ENCODE measurements at regions not wholly inside any gene's neighbourhood (a gene's known extent, or its start where the extent isn't known, plus 50 kb on each side); places are given as distances from the start of the nearest gene placed in this dataset.
"Not testable (repeated sequence)": the region's sequence is repeated elsewhere in the genome, so short reads cannot be mapped to it uniquely, and the experiment has no call there.

DNA sequence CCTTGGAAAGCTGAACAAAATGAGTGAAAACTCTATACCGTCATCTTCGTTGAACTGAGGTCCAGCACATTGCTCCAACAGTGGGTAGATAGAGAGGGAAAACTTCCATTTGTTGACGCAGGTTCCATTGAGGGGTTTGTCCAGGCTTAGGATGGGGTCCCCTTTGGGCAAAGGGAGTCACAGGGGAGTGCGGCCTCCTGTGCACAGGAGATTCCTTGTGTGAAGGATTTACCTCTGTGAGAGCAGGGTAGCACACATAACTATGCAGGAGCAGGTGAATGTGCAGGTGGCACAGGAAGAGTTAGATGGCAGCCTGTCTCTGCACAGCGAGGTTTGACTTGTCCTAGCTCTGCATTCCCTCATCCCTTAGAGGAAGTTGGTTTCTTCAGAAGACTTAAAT lies 139.3 kb downstream of the SNRPN start:
- H3K4me3 ChIP-seq: no peak overlapping the region
- in situ Hi-C loops (cut with MboI): no loop called here
- WGBS, 2 experiments (ENCODE audit: low coverage in 1 of 2, low lambda C conversion rate in 2 of 2, missing lambda C conversion rate in 2 of 2): 66 to 75% methylated on average over 5 of the region's 5 CpGs
- no peaks in the 10 kb centered on the region for H3F3A ChIP-seq (ENCODE audit: insufficient read depth)
- H3K4me1 ChIP-seq (ENCODE audit: insufficient read depth): no peaks in the 10 kb centered on the region
- no peaks in the 10 kb centered on the region for H3K79me2 ChIP-seq (ENCODE audit: insufficient read depth)
- no peak overlapping the region for H3K9ac ChIP-seq
- no peak for DNase-seq
- no peak overlapping the region for H2AFZ ChIP-seq
- no peaks in the 10 kb centered on the region for H3K27me3 ChIP-seq (replicated peaks; ENCODE audit: insufficient read depth)
- H3K9me2 ChIP-seq (ENCODE audit: insufficient read depth): no peaks in the 10 kb centered on the region
- H3K4me2 ChIP-seq (ENCODE audit: unreplicated experiment): no peak overlapping the region
- peaks cover 6% of the 10 kb centered on the region; the same call in 1 of the 2 replicates for H3K36me3 ChIP-seq (ENCODE audit: low read depth)
- no peaks in the 10 kb centered on the region for H4K20me1 ChIP-seq (ENCODE audit: insufficient read depth)
- H3K27ac ChIP-seq: no peak overlapping the region
- H3K9me3 ChIP-seq (ENCODE audit: low read depth): no peaks in the 10 kb centered on the region
- TF ChIP-seq EZH2phosphoT487 (IDR thresholded peaks at IDR 0.05; ENCODE audit: insufficient read depth, low read depth): no peak
- no peak for TF ChIP-seq EZH2 (IDR thresholded peaks at IDR 0.05; ENCODE audit: insufficient read depth, poor library complexity, severe bottlenecking)

DNA sequence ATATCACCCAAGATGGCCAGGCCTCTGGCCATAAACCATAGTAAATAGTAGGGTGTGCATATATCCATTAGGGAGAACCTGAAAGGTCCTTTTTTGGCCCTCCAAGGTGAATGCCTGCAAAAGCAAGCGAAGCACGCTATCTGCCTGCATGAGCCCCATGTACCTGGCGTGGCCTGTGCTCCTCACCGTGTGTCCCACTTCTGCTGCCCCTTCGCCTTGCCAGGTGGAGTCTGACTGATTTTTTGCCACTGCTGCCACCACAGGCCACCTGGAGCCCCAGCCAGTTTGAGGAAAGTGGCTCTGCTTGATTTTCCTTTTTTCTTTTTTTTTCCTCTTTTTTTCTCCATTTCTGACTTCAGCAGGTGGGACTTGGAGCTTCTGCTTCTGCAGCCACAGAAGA lies 139.7 kb downstream of the SNRPN start:
- H3K9me2 ChIP-seq (ENCODE audit: insufficient read depth): no peaks in the 10 kb centered on the region
- no peak overlapping the region for H2AFZ ChIP-seq
- H3K4me2 ChIP-seq (ENCODE audit: unreplicated experiment): no peak overlapping the region
- TF ChIP-seq EZH2phosphoT487 (IDR thresholded peaks at IDR 0.05; ENCODE audit: insufficient read depth, low read depth) (no peak), EZH2 (IDR thresholded peaks at IDR 0.05; ENCODE audit: insufficient read depth, poor library complexity, severe bottlenecking) (no peak)
- H3K27me3 ChIP-seq (replicated peaks; ENCODE audit: insufficient read depth): no peaks in the 10 kb centered on the region
- no peaks in the 10 kb centered on the region for H3K9me3 ChIP-seq (ENCODE audit: low read depth)
- no peaks in the 10 kb centered on the region for H3F3A ChIP-seq (ENCODE audit: insufficient read depth)
- DNase-seq: no peak
- no peak overlapping the region for H3K9ac ChIP-seq
- H4K20me1 ChIP-seq (ENCODE audit: insufficient read depth): no peaks in the 10 kb centered on the region
- WGBS, 2 experiments (ENCODE audit: low coverage in 1 of 2, low lambda C conversion rate in 2 of 2, missing lambda C conversion rate in 2 of 2): 45 to 55% methylated on average over 5 of the region's 5 CpGs
- in situ Hi-C loops (cut with MboI): no loop called here
- H3K27ac ChIP-seq: no peak overlapping the region
- H3K36me3 ChIP-seq (ENCODE audit: low read depth): peaks cover 8% of the 10 kb centered on the region; the same call in 1 of the 2 replicates
- no peaks in the 10 kb centered on the region for H3K4me1 ChIP-seq (ENCODE audit: insufficient read depth)
- no peak overlapping the region for H3K4me3 ChIP-seq
- no peaks in the 10 kb centered on the region for H3K79me2 ChIP-seq (ENCODE audit: insufficient read depth)

DNA sequence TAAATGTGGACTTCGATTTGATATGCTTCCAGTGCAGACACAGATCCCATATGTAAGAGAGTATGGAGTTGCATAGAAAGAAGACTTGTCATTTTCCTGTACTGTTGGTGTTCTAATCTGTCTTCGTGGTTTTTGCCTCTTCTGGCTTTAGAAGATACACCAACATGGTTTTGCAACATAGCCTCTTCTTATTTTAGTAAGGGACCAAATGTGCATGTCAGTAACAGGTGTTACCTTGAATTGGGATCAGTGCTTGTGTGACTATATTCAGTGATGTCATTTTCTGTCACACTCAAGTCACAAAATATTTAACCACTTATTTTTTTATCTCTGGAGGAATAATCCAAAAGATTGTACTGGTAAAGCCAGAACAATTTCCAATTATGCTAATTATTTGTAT lies 140.4 kb downstream of the SNRPN start:
- no peaks in the 10 kb centered on the region for H3K9me2 ChIP-seq (ENCODE audit: insufficient read depth)
- 22 to 30% methylated on average over 2 of the region's 2 CpGs for WGBS, 2 experiments (ENCODE audit: low coverage in 1 of 2, low lambda C conversion rate in 2 of 2, missing lambda C conversion rate in 2 of 2)
- no peak overlapping the region for H3K27ac ChIP-seq
- TF ChIP-seq EZH2 (IDR thresholded peaks at IDR 0.05; ENCODE audit: insufficient read depth, poor library complexity, severe bottlenecking) (no peak), EZH2phosphoT487 (IDR thresholded peaks at IDR 0.05; ENCODE audit: insufficient read depth, low read depth) (no peak)
- H3K4me1 ChIP-seq (ENCODE audit: insufficient read depth): no peaks in the 10 kb centered on the region
- H3K4me2 ChIP-seq (ENCODE audit: unreplicated experiment): no peak overlapping the region
- H3K79me2 ChIP-seq (ENCODE audit: insufficient read depth): no peaks in the 10 kb centered on the region
- H3K9me3 ChIP-seq (ENCODE audit: low read depth): no peaks in the 10 kb centered on the region
- peaks cover 8% of the 10 kb centered on the region; the same call in 1 of the 2 replicates for H3K36me3 ChIP-seq (ENCODE audit: low read depth)
- no peak overlapping the region for H3K4me3 ChIP-seq
- H3K9ac ChIP-seq: no peak overlapping the region
- no peaks in the 10 kb centered on the region for H4K20me1 ChIP-seq (ENCODE audit: insufficient read depth)
- DNase-seq: no peak
- no peaks in the 10 kb centered on the region for H3F3A ChIP-seq (ENCODE audit: insufficient read depth)
- no peaks in the 10 kb centered on the region for H3K27me3 ChIP-seq (replicated peaks; ENCODE audit: insufficient read depth)
- H2AFZ ChIP-seq: no peak overlapping the region
- in situ Hi-C loops (cut with MboI): no loop called here

DNA sequence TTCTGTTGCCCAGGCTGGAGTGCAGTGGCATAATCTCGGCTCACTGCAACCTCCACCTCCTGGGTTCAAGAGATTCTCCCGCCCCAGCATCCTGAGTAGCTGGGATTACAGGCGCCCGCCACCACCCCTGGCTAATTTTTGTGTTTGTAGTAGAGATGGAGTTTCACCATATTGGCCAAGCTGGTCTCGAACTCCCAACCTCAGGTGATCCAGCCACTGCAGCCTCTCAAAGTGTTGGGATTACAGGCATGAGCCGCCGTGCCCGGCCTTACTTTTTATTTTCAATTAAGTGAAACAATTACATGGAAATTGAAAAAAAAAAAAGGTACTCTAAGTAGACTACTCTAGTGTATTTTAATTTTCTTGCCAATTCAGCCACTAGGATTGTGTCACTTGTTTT lies 145.2 kb downstream of the SNRPN start:
- DNase-seq; in situ Hi-C loops (cut with MboI); H3K27me3 ChIP-seq (replicated peaks; ENCODE audit: insufficient read depth); H3K4me1 ChIP-seq (ENCODE audit: insufficient read depth); H3K27ac ChIP-seq; H3K4me3 ChIP-seq; H4K20me1 ChIP-seq (ENCODE audit: insufficient read depth); H3F3A ChIP-seq (ENCODE audit: insufficient read depth); H3K9me3 ChIP-seq (ENCODE audit: low read depth); H3K79me2 ChIP-seq (ENCODE audit: insufficient read depth); H3K9ac ChIP-seq; H2AFZ ChIP-seq; H3K4me2 ChIP-seq (ENCODE audit: unreplicated experiment); H3K9me2 ChIP-seq (ENCODE audit: insufficient read depth): not testable (repeated sequence)
- H3K36me3 ChIP-seq (ENCODE audit: low read depth): peaks cover 11% of the 10 kb centered on the region; the same call in 1 of the 2 replicates
- 57 to 73% methylated on average over 8 of the region's 8 CpGs for WGBS, 2 experiments (ENCODE audit: low coverage in 1 of 2, low lambda C conversion rate in 2 of 2, missing lambda C conversion rate in 2 of 2)

DNA sequence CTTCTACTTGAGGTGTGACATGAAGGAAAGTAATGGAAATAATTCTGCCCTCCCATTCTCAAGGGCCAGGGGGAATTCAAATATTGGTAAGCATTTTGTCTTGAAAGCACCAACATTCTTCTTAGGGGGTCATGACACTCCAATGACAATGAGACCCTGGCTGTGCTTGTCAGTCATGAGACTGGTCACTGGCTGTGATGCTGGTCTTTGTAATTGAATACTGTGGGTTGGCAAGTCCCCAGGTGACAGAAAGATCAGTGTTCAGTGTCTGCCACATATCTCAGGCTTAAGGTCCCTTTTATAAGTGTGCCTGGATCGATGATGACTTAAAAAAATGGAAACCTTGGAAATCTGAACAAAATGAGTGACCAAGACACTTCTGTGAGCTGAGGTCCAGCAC lies 151.4 kb downstream of the SNRPN start:
- H3K36me3 ChIP-seq (ENCODE audit: low read depth): peaks cover 13% of the 10 kb centered on the region; the same call in 1 of the 2 replicates
- no peaks in the 10 kb centered on the region for H3K9me2 ChIP-seq (ENCODE audit: insufficient read depth)
- H3K9ac ChIP-seq: no peak overlapping the region
- no peak overlapping the region for H3K4me3 ChIP-seq
- no peak overlapping the region for H3K4me2 ChIP-seq (ENCODE audit: unreplicated experiment)
- in situ Hi-C loops (cut with MboI): no loop called here
- H3K79me2 ChIP-seq (ENCODE audit: insufficient read depth): no peaks in the 10 kb centered on the region
- H2AFZ ChIP-seq: no peak overlapping the region
- 38 to 44% methylated on average over 1 of the region's 1 CpG for WGBS, 2 experiments (ENCODE audit: low coverage in 1 of 2, low lambda C conversion rate in 2 of 2, missing lambda C conversion rate in 2 of 2)
- no peak overlapping the region for H3K27ac ChIP-seq
- H3K27me3 ChIP-seq (replicated peaks; ENCODE audit: insufficient read depth): no peaks in the 10 kb centered on the region
- H3K9me3 ChIP-seq (ENCODE audit: low read depth): no peaks in the 10 kb centered on the region
- H3K4me1 ChIP-seq (ENCODE audit: insufficient read depth): no peaks in the 10 kb centered on the region
- DNase-seq: no peak
- TF ChIP-seq EZH2 (IDR thresholded peaks at IDR 0.05; ENCODE audit: insufficient read depth, poor library complexity, severe bottlenecking) (no peak), EZH2phosphoT487 (IDR thresholded peaks at IDR 0.05; ENCODE audit: insufficient read depth, low read depth) (no peak)
- no peaks in the 10 kb centered on the region for H3F3A ChIP-seq (ENCODE audit: insufficient read depth)
- H4K20me1 ChIP-seq (ENCODE audit: insufficient read depth): no peaks in the 10 kb centered on the region
